AG04450 (cell line): ENCODE measurements at regions not wholly inside any gene's neighbourhood (a gene's known extent, or its start where the extent isn't known, plus 50 kb on each side); places are given as distances from the start of the nearest gene placed in this dataset.
A peak's percentile ranks its signal among the peaks of the same experiment; 100 is the strongest.

ENCODE experiments used
- CTCF ChIA-PET: fragments of 300-600, 350-600 bp; formaldehyde crosslinking; extraction: SDS; loops from one replicate; lab custom pipeline; 2022; ENCODE audit warnings: antibody characterized with exemption, inconsistent platforms; lab: Charles Lee
- POLR2A ChIA-PET: fragments of 350-600 bp; formaldehyde crosslinking; extraction: SDS; loops from one replicate; lab custom pipeline; 2021; ENCODE audit warnings: antibody characterized with exemption, inconsistent platforms; lab: Yijun Ruan, JAX
- DNase-seq: peaks from one replicate; pipeline ENCODE4 v3.0.0-alpha.2; 2011; ENCODE audit warnings: low read depth, low spot score
- H3K27ac ChIP-seq: one replicate; pipeline ENCODE4 v1.5.1; 2012; ENCODE audit warnings: low read depth, low read length, control low read depth
- H3K27me3 ChIP-seq: one replicate; pipeline ENCODE4 v1.6.0; 2012; ENCODE audit warnings: low read length; ENCODE audit not compliant: control insufficient read depth, insufficient read depth
- H3K4me3 ChIP-seq: 2 replicates; pipeline ENCODE4 v1.5.1; 2011; ENCODE audit warnings: mild to moderate bottlenecking, low read depth, low read length, control low read depth
- H3K9me3 ChIP-seq: 2 replicates; pipeline ENCODE4 v1.5.1; 2012; ENCODE audit warnings: low read length; ENCODE audit not compliant: control insufficient read depth, insufficient read depth
- TF ChIP-seq, protein P1 (sequence below): IDR thresholded peaks from 2 replicates; pipeline ENCODE4 v1.5.1; 2011; ENCODE audit warnings: low read depth, low read length, control low read depth, inconsistent platforms

DNA sequence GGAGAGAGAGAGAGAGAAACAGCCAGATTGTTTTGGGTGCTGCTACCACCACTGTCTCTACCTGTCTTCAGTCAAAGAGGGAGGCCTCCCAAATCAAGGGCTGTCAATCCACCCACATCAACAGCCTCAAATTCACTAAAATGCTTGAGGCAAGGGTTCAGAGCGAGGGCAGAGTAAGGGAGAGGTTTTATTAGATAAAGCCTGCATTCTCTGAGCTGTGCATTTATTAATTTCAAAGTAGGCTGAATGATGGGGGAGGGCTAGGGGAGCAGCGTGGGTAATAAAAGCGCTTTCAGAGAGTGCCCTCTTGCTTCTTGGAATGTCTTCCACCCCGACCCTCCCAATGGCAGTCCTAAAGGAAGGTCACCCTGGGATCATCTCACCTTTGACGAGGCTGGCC lies 636.5 kb upstream of the TBX3 start:
- H3K27ac ChIP-seq, result no peak overlapping the region
- no peaks in the 10 kb centered on the region for H3K27me3 ChIP-seq
- DNase-seq, result no peak
- TF ChIP-seq, protein P1, sequence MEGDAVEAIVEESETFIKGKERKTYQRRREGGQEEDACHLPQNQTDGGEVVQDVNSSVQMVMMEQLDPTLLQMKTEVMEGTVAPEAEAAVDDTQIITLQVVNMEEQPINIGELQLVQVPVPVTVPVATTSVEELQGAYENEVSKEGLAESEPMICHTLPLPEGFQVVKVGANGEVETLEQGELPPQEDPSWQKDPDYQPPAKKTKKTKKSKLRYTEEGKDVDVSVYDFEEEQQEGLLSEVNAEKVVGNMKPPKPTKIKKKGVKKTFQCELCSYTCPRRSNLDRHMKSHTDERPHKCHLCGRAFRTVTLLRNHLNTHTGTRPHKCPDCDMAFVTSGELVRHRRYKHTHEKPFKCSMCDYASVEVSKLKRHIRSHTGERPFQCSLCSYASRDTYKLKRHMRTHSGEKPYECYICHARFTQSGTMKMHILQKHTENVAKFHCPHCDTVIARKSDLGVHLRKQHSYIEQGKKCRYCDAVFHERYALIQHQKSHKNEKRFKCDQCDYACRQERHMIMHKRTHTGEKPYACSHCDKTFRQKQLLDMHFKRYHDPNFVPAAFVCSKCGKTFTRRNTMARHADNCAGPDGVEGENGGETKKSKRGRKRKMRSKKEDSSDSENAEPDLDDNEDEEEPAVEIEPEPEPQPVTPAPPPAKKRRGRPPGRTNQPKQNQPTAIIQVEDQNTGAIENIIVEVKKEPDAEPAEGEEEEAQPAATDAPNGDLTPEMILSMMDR, result no peak
- H3K4me3 ChIP-seq, result no peak overlapping the region
- ChIA-PET CTCF (no interaction called here), POLR2A (no interaction called here)
- H3K9me3 ChIP-seq, result no peaks in the 10 kb centered on the region

DNA sequence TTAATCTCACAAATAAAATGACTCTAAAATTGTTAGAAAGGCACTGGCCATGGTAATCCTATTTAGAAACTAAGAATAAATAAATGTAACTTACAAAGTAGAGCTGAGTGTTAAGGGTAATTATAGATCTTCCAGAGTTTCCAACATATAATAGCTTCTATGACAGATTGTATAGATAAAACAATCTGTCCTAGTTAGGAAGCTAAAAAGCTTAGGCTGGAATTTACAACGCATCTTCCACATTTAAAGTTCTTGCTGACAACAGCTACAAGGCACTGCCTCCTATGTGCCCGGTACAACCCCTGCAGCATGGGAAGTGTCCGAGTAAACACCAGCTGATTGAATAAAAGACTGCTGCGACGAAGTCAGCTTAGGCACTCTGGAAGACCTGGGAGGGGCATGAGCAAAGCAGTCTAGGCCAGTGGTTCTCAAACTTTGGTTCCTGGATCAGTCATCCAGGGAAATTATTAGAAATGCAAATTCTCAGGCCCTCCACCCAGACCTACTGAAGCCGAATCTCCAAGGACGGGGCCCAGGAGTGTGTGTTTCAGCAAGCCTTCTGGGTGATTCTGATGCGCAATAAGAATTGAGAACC lies 635.6 kb upstream of the TBX3 start:
- no peak for DNase-seq
- H3K9me3 ChIP-seq, result no peaks in the 10 kb centered on the region
- no peak overlapping the region for H3K27ac ChIP-seq
- H3K4me3 ChIP-seq, result no peak overlapping the region
- POLR2A ChIA-PET, result no interaction called here
- no peaks in the 10 kb centered on the region for H3K27me3 ChIP-seq
- TF ChIP-seq, protein P1, result no peak
- CTCF ChIA-PET, result no interaction called here

DNA sequence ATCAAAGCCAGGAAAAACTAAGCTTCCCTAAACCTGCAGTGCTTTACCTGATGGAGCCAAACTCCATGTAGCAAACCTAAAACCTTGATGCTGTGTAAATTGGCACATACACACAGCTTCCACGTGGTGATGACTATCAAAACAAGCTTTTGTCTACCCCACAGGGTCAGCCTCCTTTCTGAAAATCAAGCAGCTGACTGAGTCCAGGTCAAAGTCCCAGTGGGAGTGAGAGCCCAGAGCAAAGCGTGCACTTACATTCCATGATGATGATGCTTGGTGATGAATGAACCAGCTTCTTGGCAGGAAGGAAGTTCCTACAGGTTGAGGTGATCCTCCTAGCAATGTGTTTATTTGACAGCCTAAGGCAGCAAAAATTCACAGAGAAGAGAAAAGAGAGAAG lies 630.0 kb upstream of the TBX3 start:
- POLR2A ChIA-PET, result interaction anchor here (1.0 kb wide), 1 partner anchor 19 kb away, joined by 4 read pairs; no protein-coding TSS in a partner anchor
- CTCF ChIA-PET, result no interaction called here

DNA sequence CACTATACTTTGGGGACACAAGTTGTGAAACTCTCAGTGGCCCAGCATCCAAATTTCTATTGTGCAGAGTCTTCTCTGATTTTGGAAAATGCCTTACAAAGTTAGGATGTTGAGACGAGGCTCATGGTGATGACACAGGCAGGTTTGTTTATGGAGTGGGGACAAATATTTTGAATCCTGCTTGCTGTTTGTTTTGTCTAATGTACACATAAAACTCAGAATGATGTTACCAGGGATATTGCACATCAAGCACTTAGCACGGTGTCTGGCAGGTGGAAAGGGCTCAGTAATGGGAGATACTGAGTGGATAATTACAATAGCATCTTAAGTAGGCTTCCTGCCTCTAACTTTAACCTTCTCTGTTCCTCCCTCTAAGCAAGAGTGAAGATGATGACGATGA lies 628.9 kb upstream of the TBX3 start:
- no peaks in the 10 kb centered on the region for H3K27me3 ChIP-seq
- ChIA-PET POLR2A (no interaction called here), CTCF (no interaction called here)
- H3K4me3 ChIP-seq, result no peak overlapping the region
- DNase-seq, result no peak
- no peaks in the 10 kb centered on the region for H3K9me3 ChIP-seq
- H3K27ac ChIP-seq, result no peak overlapping the region
- TF ChIP-seq, protein P1, result no peak

More for the DNA sequence above, 630.0 kb upstream of the TBX3 start:
- no peaks in the 10 kb centered on the region for H3K9me3 ChIP-seq
- TF ChIP-seq, protein P1, result peak; percentile 11; the same call in 1 of the 2 replicates
- peak; percentile 72 for DNase-seq
- no peak overlapping the region for H3K4me3 ChIP-seq
- H3K27ac ChIP-seq, result peak overlapping the region; percentile 23
- H3K27me3 ChIP-seq, result no peaks in the 10 kb centered on the region

DNA sequence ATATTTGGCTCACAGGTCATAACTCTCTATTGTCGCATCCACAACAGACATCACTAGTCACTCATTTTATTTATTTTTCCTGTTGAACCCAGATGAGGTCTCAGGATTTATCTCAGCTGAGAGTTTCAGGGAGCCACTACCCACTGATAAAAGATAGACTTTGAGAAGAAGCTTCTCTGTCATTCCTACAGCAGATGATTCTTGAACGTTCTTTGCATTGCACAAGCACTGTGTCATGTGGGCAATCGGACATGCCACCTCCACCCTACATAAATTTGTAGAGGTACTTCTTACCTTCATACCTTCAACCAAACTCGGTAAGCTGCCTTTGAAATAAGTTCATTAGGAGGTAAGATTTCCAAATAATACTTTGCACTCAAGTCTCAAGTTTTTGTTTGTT lies 627.9 kb upstream of the TBX3 start:
- Histone ChIP-seq H3K4me3 (no peak overlapping the region), H3K27ac (no peak overlapping the region), H3K9me3 (no peaks in the 10 kb centered on the region), H3K27me3 (no peaks in the 10 kb centered on the region)
- CTCF ChIA-PET, result interaction anchor here (0.6 kb wide), 3 partner anchors 39 to 490 kb away, joined by 3 to 4 read pairs (median 3); no protein-coding TSS in a partner anchor
- no peak for DNase-seq
- TF ChIP-seq, protein P1, result no peak
- POLR2A ChIA-PET, result no interaction called here
